HG02885 (cell line): ENCODE measurements at regions not wholly inside any gene's neighbourhood (a gene's known extent, or its start where the extent isn't known, plus 50 kb on each side); places are given as distances from the start of the nearest gene placed in this dataset.
"Not testable (repeated sequence)": the region's sequence is repeated elsewhere in the genome, so short reads cannot be mapped to it uniquely, and the experiment has no call there.

Experiments
- ATAC-seq: cut with Tn5 transposase; IDR thresholded peaks from one replicate; pipeline ENCODE4 v1.9.1; 2021; ENCODE audit warnings: mild to moderate bottlenecking; ENCODE audit not compliant: unreplicated experiment, poor library complexity

- no peak for ATAC-seq
Observed at GRCh38 chr5:135163964-135164363, 129.9 kb upstream of the PITX1 start.

GRCh38 chr5:135163391-135163790 is 129.4 kb upstream of the PITX1 start:
- ATAC-seq, result no peak

GRCh38 chr5:135162661-135163265 is 128.7 kb upstream of the PITX1 start:
- ATAC-seq, result no peak

- no peak for ATAC-seq
Observed at GRCh38 chr5:135161221-135161620, 127.2 kb upstream of the PITX1 start.

- no peak for ATAC-seq
Observed at GRCh38 chr5:135160036-135160675, 126.1 kb upstream of the PITX1 start.

- ATAC-seq, result no peak
Observed at GRCh38 chr5:135159626-135160025, 125.6 kb upstream of the PITX1 start.

- ATAC-seq, result no peak
Observed at GRCh38 chr5:135158982-135159381, 125.0 kb upstream of the PITX1 start.

GRCh38 chr5:135158314-135158697 is 124.3 kb upstream of the PITX1 start:
- no peak for ATAC-seq

- ATAC-seq, result no peak
Observed at GRCh38 chr5:135157421-135158313, 123.6 kb upstream of the PITX1 start.

- ATAC-seq, result no peak
Observed at GRCh38 chr5:135156715-135157404, 122.8 kb upstream of the PITX1 start.

- ATAC-seq, result no peak
Observed at GRCh38 chr5:135156337-135156714, 122.3 kb upstream of the PITX1 start.

- no peak for ATAC-seq
Observed at GRCh38 chr5:135155616-135156214, 121.7 kb upstream of the PITX1 start.

- no peak for ATAC-seq
Observed at GRCh38 chr5:135154961-135155360, 120.9 kb upstream of the PITX1 start.

- ATAC-seq, result no peak
Observed at GRCh38 chr5:135154197-135154596, 120.2 kb upstream of the PITX1 start.

- no peak for ATAC-seq
Observed at GRCh38 chr5:135153661-135154060, 119.6 kb upstream of the PITX1 start.

GRCh38 chr5:135153259-135153658 is 119.2 kb upstream of the PITX1 start:
- no peak for ATAC-seq

GRCh38 chr5:135151660-135152059 is 117.6 kb upstream of the PITX1 start:
- ATAC-seq, result not testable (repeated sequence)

- ATAC-seq, result no peak
Observed at GRCh38 chr5:135151256-135151655, 117.2 kb upstream of the PITX1 start.

- ATAC-seq, result no peak
Observed at GRCh38 chr5:135150767-135151166, 116.7 kb upstream of the PITX1 start.

- ATAC-seq, result no peak
Observed at GRCh38 chr5:135149956-135150723, 116.1 kb upstream of the PITX1 start.
